ENCODE measurements at regions not wholly inside any gene's neighbourhood (a gene's known extent, or its start where the extent isn't known, plus 50 kb on each side); places are given as distances from the start of the nearest gene placed in this dataset.

DNA sequence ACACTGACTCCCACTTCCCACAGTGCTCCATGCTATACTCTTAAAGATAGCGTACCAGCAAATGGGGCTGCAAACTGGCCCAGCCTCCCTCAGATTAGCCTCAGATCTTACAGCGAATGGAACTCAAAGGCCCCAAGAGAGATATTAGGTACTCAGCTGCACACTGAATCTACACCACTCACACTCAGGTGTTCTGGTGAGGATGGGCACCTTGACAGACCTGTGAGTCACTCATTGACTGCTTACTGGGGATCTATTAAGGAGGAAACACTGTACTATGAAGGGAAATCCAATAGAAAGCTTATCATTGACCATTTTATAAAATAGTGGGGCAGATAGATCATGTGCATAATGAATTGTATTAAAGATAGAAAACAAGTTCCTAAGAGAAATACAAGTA, 164.3 kb upstream of the ATP1B1 start:
- DNase-seq (ENCODE audit: low spot score) = no peak
- in situ Hi-C loops (cut with HindIII; ENCODE audit: low sequenced_read_pairs) = no loop called here

DNA sequence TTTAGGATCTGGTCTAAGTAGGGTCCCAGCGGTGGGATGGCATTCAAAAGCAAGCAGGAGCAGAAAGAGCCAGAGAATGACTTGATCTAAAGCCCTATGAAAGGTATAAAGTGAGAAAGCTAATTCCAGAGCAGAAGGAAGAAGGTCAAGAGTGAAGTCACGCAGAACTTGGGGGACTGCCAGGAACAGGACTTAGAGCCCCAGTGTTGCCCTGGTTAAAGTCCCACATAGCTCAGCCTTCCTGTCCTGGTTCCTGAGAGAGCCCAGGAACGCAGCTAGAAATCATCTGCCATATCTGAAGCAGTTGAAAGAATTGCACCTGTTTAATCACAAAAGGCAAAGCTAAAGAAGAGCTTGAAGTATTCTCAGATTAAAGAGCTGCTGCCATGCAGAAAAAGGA, 160.6 kb upstream of the ATP1B1 start:
- DNase-seq (ENCODE audit: low spot score) = peak; percentile 58

DNA sequence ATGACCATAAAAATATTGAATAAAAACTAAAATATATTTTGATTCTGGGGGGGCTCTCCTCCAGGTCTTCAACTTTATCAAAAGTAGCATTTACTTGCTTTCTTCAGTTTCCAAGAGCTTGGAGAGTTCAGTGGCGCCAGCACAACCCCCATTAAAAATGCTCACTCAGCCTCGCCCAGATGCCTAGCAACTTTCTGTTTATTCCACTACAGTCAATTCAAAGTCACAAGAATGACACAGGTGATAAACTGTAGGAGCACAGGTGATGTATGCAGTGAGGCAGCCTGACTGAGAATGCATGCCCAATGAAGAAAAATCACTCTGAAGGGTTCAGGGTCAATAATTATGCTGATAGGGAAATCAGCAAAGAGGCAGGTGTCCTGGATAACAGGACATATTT, 159.4 kb upstream of the ATP1B1 start:
- in situ Hi-C loops (cut with HindIII; ENCODE audit: low sequenced_read_pairs) = no loop called here
- DNase-seq (ENCODE audit: low spot score) = no peak

More for the DNA sequence above, 160.6 kb upstream of the ATP1B1 start:
- in situ Hi-C loops (cut with HindIII; ENCODE audit: low sequenced_read_pairs) = no loop called here

DNA sequence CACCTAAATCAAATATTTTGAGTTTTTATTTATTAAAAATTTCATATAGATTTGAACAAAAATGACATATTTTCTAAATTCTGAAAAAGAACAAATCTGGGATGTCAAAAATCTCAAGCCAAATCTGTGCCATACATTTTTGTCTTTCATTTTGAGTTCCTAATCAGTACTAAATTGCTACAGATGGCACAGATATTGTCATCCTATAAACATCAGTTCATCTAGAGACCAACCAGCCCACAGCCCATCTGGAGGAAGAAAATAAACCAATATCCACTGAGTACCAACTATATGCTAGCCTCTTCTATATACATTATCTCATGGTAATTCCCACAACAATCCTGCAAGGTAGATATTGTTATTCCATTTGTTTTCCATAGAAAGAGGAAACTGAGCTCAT, 156.8 kb upstream of the ATP1B1 start:
- in situ Hi-C loops (cut with HindIII; ENCODE audit: low sequenced_read_pairs) = no loop called here
- DNase-seq (ENCODE audit: low spot score) = no peak

DNA sequence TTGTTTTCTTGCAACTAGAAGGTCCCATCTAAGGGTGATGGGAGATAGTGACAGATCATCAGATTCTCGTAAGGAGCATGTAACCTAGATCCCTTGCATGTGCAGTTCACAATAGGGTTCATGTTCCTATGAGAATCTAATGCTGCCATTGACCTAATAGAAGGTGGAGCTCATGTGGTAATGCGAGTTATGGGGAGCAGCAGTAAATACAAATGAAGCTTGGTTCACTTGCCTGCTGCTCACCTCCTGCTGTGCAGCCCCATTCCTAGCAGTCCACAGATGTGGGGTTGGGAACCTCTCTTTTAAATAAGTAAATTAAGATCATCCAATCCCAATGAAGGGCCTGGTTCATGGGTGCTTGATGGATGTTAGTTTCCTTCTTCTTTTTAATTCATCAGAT, 148.7 kb upstream of the ATP1B1 start:
- in situ Hi-C loops (cut with HindIII; ENCODE audit: low sequenced_read_pairs) = no loop called here
- DNase-seq (ENCODE audit: low spot score) = no peak

DNA sequence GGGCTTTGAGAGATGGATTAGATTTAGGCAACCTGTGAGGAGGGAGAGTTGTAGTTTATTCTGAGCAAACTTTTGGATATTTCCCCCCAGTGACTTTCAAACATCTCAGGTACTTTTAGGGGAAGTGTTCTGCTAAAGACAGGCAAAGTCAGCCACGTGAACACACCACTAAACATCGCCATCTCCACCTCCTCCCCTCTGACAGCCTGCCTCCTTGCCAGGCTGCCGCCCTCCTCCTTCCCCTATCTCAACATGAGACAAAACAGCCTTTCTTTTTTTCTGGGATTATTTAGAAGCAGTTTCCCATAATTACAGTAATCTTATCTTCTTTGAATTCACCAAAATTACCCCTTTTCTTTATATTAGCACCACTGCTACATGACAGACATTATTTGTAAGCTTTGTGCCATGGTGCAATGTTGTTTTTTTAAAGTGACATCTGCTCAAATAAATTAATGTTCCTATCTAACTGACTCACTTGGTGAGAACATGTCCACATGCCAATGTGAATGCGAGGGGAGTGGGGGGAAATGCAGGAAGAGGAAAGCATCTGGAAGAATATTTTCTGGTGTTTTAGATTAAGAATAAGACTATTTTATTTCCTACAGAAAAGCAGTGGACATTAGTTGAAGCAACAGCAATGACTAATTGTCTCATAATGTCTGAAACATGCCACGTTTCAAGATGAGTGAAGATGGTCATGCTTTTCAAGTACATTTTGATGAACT, 147.8 kb upstream of the ATP1B1 start:
- DNase-seq (ENCODE audit: low spot score) = no peak
- in situ Hi-C loops (cut with HindIII; ENCODE audit: low sequenced_read_pairs) = no loop called here

DNA sequence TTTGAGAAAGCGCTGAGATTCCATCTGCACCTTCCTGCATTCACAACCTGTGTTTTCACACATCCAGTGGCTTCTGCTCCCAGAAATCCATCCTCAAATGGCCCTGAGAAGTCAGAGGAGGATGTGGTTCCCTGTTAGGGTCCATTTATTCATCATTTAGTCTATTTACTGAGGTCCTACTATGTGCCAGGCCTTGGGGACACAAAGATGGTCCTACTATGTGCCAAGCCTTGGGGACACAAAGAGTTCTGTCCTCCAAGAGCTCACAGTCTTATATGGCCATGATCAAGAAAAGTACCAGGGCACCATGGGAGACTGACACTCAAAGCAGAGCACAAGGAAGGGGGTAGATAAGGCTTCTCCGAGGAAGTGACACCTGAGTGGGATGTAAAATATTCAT, 147.1 kb upstream of the ATP1B1 start:
- in situ Hi-C loops (cut with HindIII; ENCODE audit: low sequenced_read_pairs) = no loop called here
- no peak for DNase-seq (ENCODE audit: low spot score)

DNA sequence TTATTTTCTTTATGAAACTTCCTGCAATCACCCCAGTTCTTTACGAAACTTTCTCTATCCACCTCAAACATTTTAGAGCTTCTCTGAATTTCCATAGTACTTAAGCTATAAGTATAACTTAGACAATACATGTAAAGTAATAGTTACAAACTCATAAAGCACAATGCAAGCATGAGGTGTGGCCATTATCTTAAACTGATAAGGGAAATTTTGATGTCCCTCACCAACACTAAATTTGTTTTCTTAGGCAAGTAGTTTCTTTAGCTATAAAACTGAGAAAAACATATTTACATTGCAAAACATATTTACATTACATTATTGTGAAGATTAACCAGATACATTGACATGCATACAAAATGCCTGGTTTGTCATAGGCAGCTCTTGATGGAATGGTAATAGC, 146.4 kb upstream of the ATP1B1 start:
- DNase-seq (ENCODE audit: low spot score) = no peak
- in situ Hi-C loops (cut with HindIII; ENCODE audit: low sequenced_read_pairs) = no loop called here

DNA sequence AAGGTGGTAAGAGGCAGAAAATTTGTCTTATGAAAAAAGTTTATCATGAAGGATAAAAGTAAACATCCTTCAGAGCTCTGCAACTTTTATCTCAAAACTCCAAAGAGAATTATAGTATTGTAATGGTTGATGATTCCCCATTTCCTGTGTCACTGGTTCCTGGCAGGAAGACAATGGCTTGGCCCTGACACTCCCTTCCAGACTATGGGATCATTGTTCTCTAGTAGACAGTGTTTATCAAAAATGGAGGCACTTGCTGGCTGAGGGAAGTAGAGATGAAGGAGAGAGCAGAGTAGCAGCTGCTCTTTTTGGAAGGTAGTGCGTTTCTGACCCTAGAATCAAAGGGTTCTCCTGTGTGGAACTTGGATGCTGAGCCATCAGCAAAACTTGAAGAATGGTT, 145.9 kb upstream of the ATP1B1 start:
- DNase-seq (ENCODE audit: low spot score) = no peak
- in situ Hi-C loops (cut with HindIII; ENCODE audit: low sequenced_read_pairs) = no loop called here

DNA sequence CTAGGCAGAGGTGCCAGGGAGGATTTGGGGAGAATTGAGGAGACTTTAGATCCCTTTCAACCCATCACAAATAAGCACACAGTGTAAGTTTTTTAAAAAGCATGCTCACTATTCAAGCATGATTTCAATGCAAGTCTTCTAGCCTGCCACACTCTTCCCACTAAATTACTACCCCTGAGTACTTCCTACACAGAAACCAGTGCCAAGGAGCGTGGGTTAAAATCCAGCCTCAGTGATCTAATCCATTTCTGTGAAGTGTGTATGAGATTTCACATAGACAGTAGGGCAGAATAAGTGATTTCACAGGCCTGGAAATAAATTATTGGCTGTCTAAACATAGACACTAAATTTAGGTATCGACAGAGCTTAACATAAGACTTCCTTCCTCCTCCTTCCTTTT, 142.9 kb upstream of the ATP1B1 start:
- in situ Hi-C loops (cut with HindIII; ENCODE audit: low sequenced_read_pairs) = no loop called here
- no peak for DNase-seq (ENCODE audit: low spot score)

DNA sequence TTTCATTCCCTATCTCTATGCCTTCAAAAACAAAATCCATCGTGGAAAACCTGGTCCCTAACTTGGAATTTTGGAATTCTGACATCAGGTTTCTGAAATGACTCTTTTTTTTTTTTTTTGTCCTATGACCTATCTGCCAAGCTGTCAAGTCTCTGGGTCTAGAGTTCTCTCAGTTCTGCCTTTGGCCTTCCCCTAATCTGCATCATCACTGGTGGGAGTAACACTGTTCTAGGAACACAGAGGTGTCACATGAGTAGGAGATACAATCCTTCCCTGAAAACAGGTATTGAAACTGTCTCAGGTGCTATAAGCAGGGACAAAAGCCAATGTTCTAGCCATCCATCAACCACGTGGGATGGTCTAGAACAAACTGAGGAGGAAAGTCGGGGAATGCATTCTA, 142.0 kb upstream of the ATP1B1 start:
- no peak for DNase-seq (ENCODE audit: low spot score)
- in situ Hi-C loops (cut with HindIII; ENCODE audit: low sequenced_read_pairs) = no loop called here

DNA sequence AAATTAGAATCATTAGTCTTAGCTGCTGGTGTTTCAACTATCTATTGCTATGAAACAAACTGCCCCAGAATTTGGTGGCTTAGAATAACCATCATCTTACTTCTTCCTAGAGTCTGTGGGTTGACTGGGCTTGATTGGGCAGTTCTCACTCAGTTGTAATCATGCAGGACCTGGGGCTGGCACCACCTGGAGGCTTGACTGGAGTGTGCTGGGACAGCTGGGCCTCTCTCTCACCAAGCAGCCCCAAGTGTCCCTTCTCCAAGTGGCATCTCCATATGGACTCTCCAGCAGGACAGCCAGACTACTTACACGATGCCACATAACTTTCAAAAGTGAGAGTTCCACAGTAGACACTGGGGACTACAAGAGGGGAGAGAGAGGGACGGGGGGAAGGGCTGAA, 140.3 kb upstream of the ATP1B1 start:
- no peak for DNase-seq (ENCODE audit: low spot score)
- in situ Hi-C loops (cut with HindIII; ENCODE audit: low sequenced_read_pairs) = no loop called here

DNA sequence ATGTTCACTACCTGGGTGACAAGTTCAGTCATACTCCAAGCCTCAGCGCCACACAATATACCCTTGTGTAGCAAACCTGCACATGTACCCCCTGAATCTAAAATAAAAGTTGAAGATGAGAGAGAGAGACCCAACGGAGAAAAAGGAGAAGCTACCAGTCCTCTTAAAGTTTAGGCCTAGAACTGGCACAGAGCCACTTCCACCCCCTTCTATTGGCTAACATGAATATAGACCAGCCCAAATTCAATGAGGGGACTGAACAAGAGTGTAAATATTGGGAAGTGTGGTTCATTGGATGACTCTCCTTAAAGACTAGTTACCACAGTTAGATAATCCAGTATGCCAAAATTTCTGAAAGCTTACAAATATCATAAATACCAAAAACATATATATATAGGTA, 139.9 kb upstream of the ATP1B1 start:
- no peak for DNase-seq (ENCODE audit: low spot score)

DNA sequence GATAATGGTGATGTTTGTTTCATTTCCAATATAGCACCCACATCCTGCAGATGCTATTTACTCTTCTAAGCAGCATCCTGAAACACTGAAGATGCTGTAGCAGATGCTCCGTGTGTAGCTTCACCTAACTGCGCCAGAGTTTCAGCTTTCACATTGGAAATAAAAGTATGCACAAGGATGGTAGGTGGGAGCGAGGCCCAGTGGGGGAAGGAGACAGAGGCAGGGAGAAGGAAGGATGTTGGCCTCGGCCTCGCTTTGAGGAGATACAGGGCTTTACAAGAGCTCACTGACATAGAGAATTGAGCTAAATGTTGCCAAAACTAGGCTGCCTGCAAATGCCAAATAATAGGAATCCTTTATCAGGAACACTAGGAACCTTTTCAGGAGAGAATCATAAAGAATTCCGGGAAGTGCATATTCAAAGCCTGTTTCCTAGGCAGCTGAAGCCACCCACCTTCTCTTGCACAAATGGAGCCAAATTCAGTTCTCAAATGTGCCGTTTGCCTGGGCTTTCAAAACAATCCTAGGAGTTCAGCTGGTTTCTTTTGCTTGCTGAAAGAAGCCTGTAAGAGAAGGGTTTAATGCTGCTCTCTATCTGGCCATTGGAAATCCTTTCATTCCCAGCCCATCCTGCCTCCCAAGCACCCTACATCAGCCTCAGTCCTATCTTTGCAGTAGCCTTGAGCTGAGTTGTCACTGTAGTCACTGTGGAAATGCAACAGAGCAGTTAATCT, 135.4 kb upstream of the ATP1B1 start:
- DNase-seq (ENCODE audit: low spot score) = no peak
- in situ Hi-C loops (cut with HindIII; ENCODE audit: low sequenced_read_pairs) = no loop called here

More for the DNA sequence above, 139.9 kb upstream of the ATP1B1 start:
- in situ Hi-C loops (cut with HindIII; ENCODE audit: low sequenced_read_pairs) = no loop called here

DNA sequence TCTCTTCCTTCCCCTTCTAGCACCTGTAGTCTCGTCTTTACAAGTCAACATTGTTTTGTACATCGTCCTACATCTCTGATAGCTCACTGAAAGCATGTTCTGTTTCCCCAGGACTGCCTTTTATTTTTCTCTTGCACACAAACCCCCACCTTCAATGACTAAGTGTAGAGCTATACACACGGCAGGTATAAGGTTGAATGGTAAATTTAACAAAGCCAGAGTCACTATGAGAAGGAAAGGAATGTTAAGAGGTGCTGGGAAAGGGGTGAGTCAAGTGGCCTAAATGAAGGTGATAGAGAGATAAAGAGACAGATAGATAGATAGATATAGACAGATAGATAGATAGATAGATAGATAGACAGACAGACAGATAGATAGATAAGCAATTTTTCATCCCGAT, 134.3 kb upstream of the ATP1B1 start:
- in situ Hi-C loops (cut with HindIII; ENCODE audit: low sequenced_read_pairs) = no loop called here
- DNase-seq (ENCODE audit: low spot score) = no peak

DNA sequence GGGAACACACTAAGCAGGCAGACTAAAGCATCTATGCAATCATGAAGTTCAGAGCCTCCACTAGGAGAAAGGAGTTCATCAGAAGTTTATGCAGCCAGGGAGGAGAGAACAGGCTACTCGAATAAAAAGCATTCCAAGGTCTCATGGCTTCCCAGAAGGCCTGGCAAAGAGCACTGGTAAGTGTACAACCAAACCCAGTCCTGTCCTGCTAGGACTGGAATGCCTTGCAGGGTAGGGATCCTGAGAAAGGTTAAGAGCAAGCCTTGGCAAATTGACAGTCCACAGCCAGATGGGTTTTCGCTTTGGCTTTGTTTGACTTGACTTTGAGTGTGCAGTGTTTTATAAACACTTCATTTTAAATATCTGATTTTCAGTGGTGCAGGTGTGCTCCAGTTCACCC, 133.6 kb upstream of the ATP1B1 start:
- DNase-seq (ENCODE audit: low spot score) = no peak
- in situ Hi-C loops (cut with HindIII; ENCODE audit: low sequenced_read_pairs) = no loop called here

DNA sequence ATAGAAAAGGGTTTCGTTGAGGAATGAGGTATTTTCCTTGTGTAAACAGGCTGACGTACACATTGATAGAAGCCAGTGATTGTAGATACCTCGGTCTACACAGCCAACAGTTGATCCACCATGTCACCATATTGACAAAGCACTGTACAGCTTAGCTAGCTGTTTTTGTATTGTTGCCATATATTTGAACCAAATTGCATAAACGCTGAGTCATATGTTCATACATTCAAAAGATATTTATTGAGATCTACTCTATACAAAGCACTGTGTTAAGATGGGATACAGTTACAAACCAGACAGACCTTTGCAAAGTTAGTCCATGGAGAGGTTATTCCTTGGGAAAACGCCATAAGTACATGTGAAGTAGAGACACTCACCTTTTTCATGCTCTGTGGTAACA, 132.4 kb upstream of the ATP1B1 start:
- DNase-seq (ENCODE audit: low spot score) = no peak
- in situ Hi-C loops (cut with HindIII; ENCODE audit: low sequenced_read_pairs) = no loop called here

DNA sequence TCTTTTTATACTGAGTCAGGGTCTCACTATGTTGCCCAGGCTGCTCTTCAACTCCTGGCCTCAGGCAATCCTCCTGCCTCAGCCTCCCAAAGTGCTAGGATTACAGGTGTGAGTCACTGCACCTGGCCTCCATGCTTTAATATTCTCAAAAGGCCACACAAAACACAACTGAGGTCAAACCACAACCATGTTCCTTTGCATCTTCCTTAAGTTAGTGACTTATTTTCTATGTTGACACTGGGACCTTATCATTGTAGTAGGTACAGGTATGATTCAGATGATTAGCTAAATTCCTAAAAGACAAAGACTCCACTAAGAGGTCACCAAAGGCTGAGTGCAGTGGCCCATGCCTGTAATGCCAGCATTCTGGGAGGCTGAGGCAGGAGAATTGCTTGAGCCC, 131.9 kb upstream of the ATP1B1 start:
- no peak for DNase-seq (ENCODE audit: low spot score)
- in situ Hi-C loops (cut with HindIII; ENCODE audit: low sequenced_read_pairs) = no loop called here

DNA sequence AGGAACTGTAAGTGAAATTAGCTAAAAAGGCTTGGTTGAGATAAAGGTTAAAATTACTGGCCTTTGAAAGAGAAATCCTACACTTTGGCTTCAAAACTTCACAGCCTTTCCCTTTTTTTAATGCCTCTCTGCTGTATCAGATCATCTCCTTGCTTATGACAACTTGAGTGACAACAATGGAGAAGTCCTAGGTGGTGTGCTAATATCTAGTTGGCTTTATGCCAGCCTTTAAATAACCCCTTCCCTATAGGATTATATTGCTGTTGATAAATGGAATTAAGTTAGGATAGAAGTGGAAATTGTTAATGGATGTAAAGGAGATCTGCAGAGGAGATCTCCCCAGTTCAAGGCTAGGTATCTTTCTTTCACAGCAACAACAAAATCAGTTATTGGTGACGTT, 130.2 kb upstream of the ATP1B1 start:
- in situ Hi-C loops (cut with HindIII; ENCODE audit: low sequenced_read_pairs) = no loop called here
- DNase-seq (ENCODE audit: low spot score) = no peak

DNA sequence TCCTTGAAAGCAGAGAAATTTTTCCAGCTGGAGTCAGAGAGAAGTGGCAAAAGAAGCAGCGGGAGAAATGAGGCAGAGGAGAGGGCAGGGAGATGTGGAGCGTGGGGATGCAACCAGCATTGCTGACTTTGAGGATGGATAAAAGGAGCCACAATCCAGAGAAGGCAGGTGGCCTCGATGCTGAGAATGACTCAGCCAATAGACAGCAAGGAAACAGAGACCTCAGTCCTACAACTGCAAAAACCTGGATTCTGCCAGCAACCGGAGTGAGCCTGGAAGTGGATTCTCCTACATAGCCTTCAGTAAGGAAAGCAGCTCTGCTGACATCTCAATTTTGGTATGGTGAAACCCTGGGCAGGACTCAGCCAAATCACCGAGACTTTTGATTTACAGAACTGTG, 128.9 kb upstream of the ATP1B1 start:
- in situ Hi-C loops (cut with HindIII; ENCODE audit: low sequenced_read_pairs) = no loop called here
- DNase-seq (ENCODE audit: low spot score) = no peak

DNA sequence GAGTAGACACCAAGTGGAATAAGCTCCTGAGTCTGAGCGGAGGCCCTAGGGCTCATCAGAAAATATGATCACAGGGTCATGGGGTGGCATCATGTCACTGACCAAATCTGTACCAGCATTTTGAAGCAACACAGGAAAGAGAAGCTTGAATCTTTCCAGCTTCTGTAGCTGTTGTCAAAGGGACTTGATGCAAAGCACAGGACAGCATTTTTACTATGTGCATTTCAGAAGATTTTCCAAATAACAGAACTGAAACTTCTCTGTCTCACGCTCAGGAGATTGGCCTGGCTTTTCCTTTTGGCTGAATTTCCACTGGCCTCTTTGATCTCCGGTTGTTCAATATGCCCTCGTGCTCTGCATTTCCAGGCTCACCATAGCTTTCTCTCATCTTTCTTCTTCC, 127.2 kb upstream of the ATP1B1 start:
- in situ Hi-C loops (cut with HindIII; ENCODE audit: low sequenced_read_pairs) = no loop called here
- DNase-seq (ENCODE audit: low spot score) = no peak
